CD14-positive monocyte (primary cell): ENCODE measurements at regions not wholly inside any gene's neighbourhood (a gene's known extent, or its start where the extent isn't known, plus 50 kb on each side); places are given as distances from the start of the nearest gene placed in this dataset.

ENCODE experiments used
- DNase-seq, 3 donors: peaks; one replicate each; pipeline ENCODE4 v3.0.0-alpha.2; 2011 to 2022
- H2AFZ ChIP-seq: 2 replicates; pipeline ENCODE4 v1.6.0; 2012; ENCODE audit warnings: mild to moderate bottlenecking, low read depth, low read length, inconsistent platforms; ENCODE audit not compliant: insufficient read depth, poor library complexity, severe bottlenecking
- H3K27ac ChIP-seq, 2 donors: 1 replicate in 1 of 2; 2 replicates in 1 of 2; pipeline ENCODE4 v1.5.1; 2012 to 2013; ENCODE audit warnings: low read length in 2 of 2, control low read depth in 1 of 2, inconsistent platforms in 1 of 2, low read depth in 1 of 2, mild to moderate bottlenecking in 1 of 2
- H3K27me3 ChIP-seq, 2 donors: one replicate each; pipeline versions ENCODE4 v1.6.0 to v1.6.1; 2011 to 2013; ENCODE audit warnings: low read length in 2 of 2; ENCODE audit not compliant: control insufficient read depth in 2 of 2, insufficient read depth in 2 of 2
- H3K36me3 ChIP-seq, 2 donors: replicated peaks in 1 of 2; 1 replicate in 1 of 2; 2 replicates in 1 of 2; pipeline versions ENCODE4 v1.5.1 to v1.6.1; 2012 to 2013; ENCODE audit warnings: low read length in 2 of 2, control low read depth in 1 of 2, inconsistent platforms in 1 of 2, mild to moderate bottlenecking in 1 of 2; ENCODE audit not compliant: insufficient read depth in 2 of 2, control insufficient read depth in 1 of 2
- H3K4me1 ChIP-seq, 2 donors: 1 replicate in 1 of 2; 2 replicates in 1 of 2; pipeline versions ENCODE4 v1.5.1 to v1.6.1; 2012 to 2013; ENCODE audit warnings: low read length in 2 of 2, control low read depth in 1 of 2, inconsistent platforms in 1 of 2, mild to moderate bottlenecking in 1 of 2, moderate library complexity in 1 of 2; ENCODE audit not compliant: insufficient read depth in 2 of 2, control insufficient read depth in 1 of 2
- H3K4me2 ChIP-seq: replicated peaks from 2 replicates; pipeline ENCODE3; 2012; ENCODE audit warnings: low read length, moderate library complexity, mild to moderate bottlenecking; ENCODE audit not compliant: poor library complexity, severe bottlenecking; ENCODE audit errors: extremely low read depth
- H3K4me3 ChIP-seq, 3 experiments: fragments of 200-600 bp in 1 of 3; sonication (generic) in 1 of 3; replicated peaks in 1 of 3; 1 replicate in 2 of 3; 2 replicates in 1 of 3; pipeline ENCODE4 v1.5.1; 2011 to 2013; ENCODE audit warnings: low read length in 3 of 3, mild to moderate bottlenecking in 3 of 3, control low read depth in 2 of 3, low read depth in 2 of 3, inconsistent platforms in 1 of 3, moderate library complexity in 1 of 3
- H3K79me2 ChIP-seq: 2 replicates; pipeline ENCODE4 v1.6.0; 2012; ENCODE audit warnings: mild to moderate bottlenecking, control low read depth, inconsistent platforms, low read length, moderate library complexity; ENCODE audit not compliant: insufficient read depth
- H3K9ac ChIP-seq: 2 replicates; pipeline ENCODE4 v1.6.0; 2017; ENCODE audit warnings: low read length, mild to moderate bottlenecking; ENCODE audit not compliant: insufficient read depth, poor library complexity, severe bottlenecking
- H3K9me3 ChIP-seq, 2 donors: replicated peaks in 1 of 2; 1 replicate in 1 of 2; 2 replicates in 1 of 2; pipeline versions ENCODE4 v1.5.1 to v1.6.1; 2012 to 2013; ENCODE audit warnings: low read length in 2 of 2, control low read depth in 1 of 2; ENCODE audit not compliant: control insufficient read depth in 1 of 2, insufficient read depth in 1 of 2
- H4K20me1 ChIP-seq: 2 replicates; pipeline ENCODE4 v1.6.0; 2012; ENCODE audit warnings: mild to moderate bottlenecking, low read length, control low read depth, moderate library complexity; ENCODE audit not compliant: insufficient read depth
- H3K27ac Mint-ChIP-seq, 7 donors: one replicate each; pipeline ENCODE4 v1.8.0; 2020; ENCODE audit warnings: mild to moderate bottlenecking in 7 of 7, mixed read lengths in 7 of 7, moderate library complexity in 6 of 7, inconsistent platforms in 2 of 7
- H3K27me3 Mint-ChIP-seq, 3 donors: one replicate each; pipeline ENCODE4 v1.8.0; 2021 to 2022; ENCODE audit warnings: low read depth in 3 of 3, mild to moderate bottlenecking in 3 of 3, mixed read lengths in 3 of 3, moderate library complexity in 3 of 3, inconsistent platforms in 1 of 3
- H3K36me3 Mint-ChIP-seq, 2 donors: one replicate each; pipeline ENCODE4 v1.8.0; 2020; ENCODE audit warnings: mixed read lengths in 2 of 2, inconsistent platforms in 1 of 2, mild to moderate bottlenecking in 1 of 2
- H3K4me1 Mint-ChIP-seq: one replicate; pipeline ENCODE4 v1.8.0; 2020; ENCODE audit warnings: mild to moderate bottlenecking, mixed read lengths
- H3K4me3 Mint-ChIP-seq, 2 donors: one replicate each; pipeline ENCODE4 v1.8.0; 2020; ENCODE audit warnings: mild to moderate bottlenecking in 2 of 2, mixed read lengths in 2 of 2, moderate library complexity in 1 of 2
- H3K9me3 Mint-ChIP-seq, 7 donors: one replicate each; pipeline ENCODE4 v1.8.0; 2020 to 2022; ENCODE audit warnings: mixed read lengths in 7 of 7, mild to moderate bottlenecking in 6 of 7, moderate library complexity in 6 of 7, inconsistent platforms in 2 of 7
- WGBS: methylation state at CpG from one replicate; pipeline ENCODE4 v1.1.5; 2013; ENCODE audit warnings: missing lambda C conversion rate; ENCODE audit not compliant: insufficient coverage; 5-methylcytosine and 5-hydroxymethylcytosine counted together
- intact Hi-C, 2 donors: fragments of 100-400 bp; cut with micrococcal nuclease; formaldehyde crosslinking; loops; one replicate each; pipeline versions ENCODE4 v1.15.0 to v1.15.1; 2023
- TF ChIP-seq, protein P1 (sequence below): fragments of 200-600 bp; IDR thresholded peaks from one replicate; pipeline ENCODE4 v1.8.0; 2022; ENCODE audit warnings: antibody characterized with exemption, mild to moderate bottlenecking

DNA sequence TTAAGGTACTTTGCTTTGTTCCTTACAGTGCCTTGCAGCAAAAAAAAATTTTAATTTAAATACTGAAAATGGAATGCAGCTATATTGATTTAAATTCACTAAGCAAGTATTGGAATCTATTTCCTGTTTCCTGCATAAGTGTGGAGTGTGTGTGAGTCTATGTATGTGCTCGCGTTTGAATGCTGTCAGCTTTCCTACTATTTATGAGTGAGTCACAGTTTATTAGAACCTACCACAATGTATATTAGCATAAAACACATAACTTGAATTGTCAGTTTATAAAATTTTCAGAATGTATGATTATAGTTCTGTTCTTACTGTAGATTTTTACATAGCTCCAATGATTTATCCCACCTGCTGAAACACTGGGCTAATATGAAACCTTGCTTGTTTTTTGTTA, 302.1 kb downstream of the NR2F1-AS1 start:
- Mint-ChIP-seq H3K36me3 (no peaks in the 10 kb centered on the region), H3K27me3 (no peaks in the 10 kb centered on the region), H3K9me3 (peaks cover 0 to 2% (median 0%) of the 10 kb centered on the region in 7 donors), H3K4me3 (no peak overlapping the region), H3K4me1 (no peaks in the 10 kb centered on the region), H3K27ac (no peak overlapping the region)
- Histone ChIP-seq H3K4me3 (no peak overlapping the region), H4K20me1 (no peaks in the 10 kb centered on the region), H3K4me2 (no peak overlapping the region), H3K79me2 (no peaks in the 10 kb centered on the region), H3K36me3 (no peaks in the 10 kb centered on the region), H3K9ac (no peak overlapping the region), H3K4me1 (no peaks in the 10 kb centered on the region), H3K27me3 (no peaks in the 10 kb centered on the region), H2AFZ (no peak overlapping the region), H3K9me3 (peaks cover 0 to 4% of the 10 kb centered on the region in 2 donors), H3K27ac (no peak overlapping the region)
- WGBS = no CpG with 5 or more reads among the region's 2 CpGs
- TF ChIP-seq, protein P1, sequence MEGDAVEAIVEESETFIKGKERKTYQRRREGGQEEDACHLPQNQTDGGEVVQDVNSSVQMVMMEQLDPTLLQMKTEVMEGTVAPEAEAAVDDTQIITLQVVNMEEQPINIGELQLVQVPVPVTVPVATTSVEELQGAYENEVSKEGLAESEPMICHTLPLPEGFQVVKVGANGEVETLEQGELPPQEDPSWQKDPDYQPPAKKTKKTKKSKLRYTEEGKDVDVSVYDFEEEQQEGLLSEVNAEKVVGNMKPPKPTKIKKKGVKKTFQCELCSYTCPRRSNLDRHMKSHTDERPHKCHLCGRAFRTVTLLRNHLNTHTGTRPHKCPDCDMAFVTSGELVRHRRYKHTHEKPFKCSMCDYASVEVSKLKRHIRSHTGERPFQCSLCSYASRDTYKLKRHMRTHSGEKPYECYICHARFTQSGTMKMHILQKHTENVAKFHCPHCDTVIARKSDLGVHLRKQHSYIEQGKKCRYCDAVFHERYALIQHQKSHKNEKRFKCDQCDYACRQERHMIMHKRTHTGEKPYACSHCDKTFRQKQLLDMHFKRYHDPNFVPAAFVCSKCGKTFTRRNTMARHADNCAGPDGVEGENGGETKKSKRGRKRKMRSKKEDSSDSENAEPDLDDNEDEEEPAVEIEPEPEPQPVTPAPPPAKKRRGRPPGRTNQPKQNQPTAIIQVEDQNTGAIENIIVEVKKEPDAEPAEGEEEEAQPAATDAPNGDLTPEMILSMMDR = no peak
- intact Hi-C loops = no loop called here
- DNase-seq = no peak

DNA sequence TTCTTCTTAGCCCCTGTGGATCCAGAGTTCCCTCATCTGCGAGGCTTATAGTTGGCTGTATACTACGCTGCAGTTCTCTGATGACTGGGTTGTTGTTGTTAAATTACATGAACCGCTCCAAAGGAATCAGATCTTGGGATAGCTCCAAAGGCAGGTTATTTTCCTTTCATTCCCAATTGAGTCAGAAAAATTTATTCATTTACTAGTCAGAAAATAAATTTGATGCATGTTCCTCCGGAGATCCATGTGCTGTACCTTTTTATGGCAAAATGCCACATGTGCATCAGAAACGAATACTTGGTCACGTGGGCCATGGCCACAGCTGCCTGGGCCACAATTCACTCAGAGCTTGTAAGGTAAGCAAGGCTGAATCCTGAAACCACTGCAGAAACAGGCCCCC, 304.0 kb downstream of the NR2F1-AS1 start:
- DNase-seq = no peak
- Histone ChIP-seq H3K4me2 (no peak overlapping the region), H2AFZ (no peak overlapping the region), H3K79me2 (no peaks in the 10 kb centered on the region), H3K9me3 (peaks cover 0 to 4% of the 10 kb centered on the region in 2 donors), H4K20me1 (no peaks in the 10 kb centered on the region), H3K27ac (no peak overlapping the region), H3K36me3 (no peaks in the 10 kb centered on the region), H3K4me3 (no peak overlapping the region), H3K9ac (no peak overlapping the region), H3K27me3 (no peaks in the 10 kb centered on the region), H3K4me1 (no peaks in the 10 kb centered on the region)
- intact Hi-C loops = no loop called here
- Mint-ChIP-seq H3K9me3 (peaks cover 0 to 2% (median under 1%) of the 10 kb centered on the region in 7 donors), H3K4me3 (no peak overlapping the region), H3K4me1 (no peaks in the 10 kb centered on the region), H3K27me3 (no peaks in the 10 kb centered on the region), H3K36me3 (no peaks in the 10 kb centered on the region), H3K27ac (no peak overlapping the region)
- TF ChIP-seq, protein P1 = no peak
- 75% methylated on average over 3 of the region's 6 CpGs for WGBS
